H9 (cell line): ENCODE measurements at regions not wholly inside any gene's neighbourhood (a gene's known extent, or its start where the extent isn't known, plus 50 kb on each side); places are given as distances from the start of the nearest gene placed in this dataset.

ENCODE experiments used
- DNase-seq: peaks from one replicate; pipeline ENCODE4 v3.0.0-alpha.2; 2017
- H2AFZ ChIP-seq: one replicate; pipeline ENCODE4 v1.6.1; 2013; ENCODE audit warnings: mild to moderate bottlenecking, low read length, control low read depth, moderate library complexity
- H2AK5ac ChIP-seq: 2 replicates; pipeline ENCODE4 v1.6.1; 2013; ENCODE audit warnings: low read length, control low read depth, mixed read lengths; ENCODE audit not compliant: insufficient read length
- H2BK120ac ChIP-seq: one replicate; pipeline ENCODE4 v1.6.1; 2013; ENCODE audit warnings: low read depth, mild to moderate bottlenecking, low read length, control low read depth, inconsistent platforms; ENCODE audit not compliant: poor library complexity, severe bottlenecking
- H2BK12ac ChIP-seq: 2 replicates; pipeline ENCODE4 v1.6.1; 2013; ENCODE audit warnings: low read length, control low read depth, mixed read lengths, low read depth; ENCODE audit not compliant: insufficient read length
- H2BK15ac ChIP-seq: 2 replicates; pipeline ENCODE4 v1.6.1; 2013; ENCODE audit warnings: low read depth, low read length, control low read depth
- H2BK20ac ChIP-seq: one replicate; pipeline ENCODE4 v1.6.1; 2013; ENCODE audit warnings: low read depth, mild to moderate bottlenecking, low read length, control low read depth, inconsistent platforms; ENCODE audit not compliant: poor library complexity, severe bottlenecking
- H2BK5ac ChIP-seq: 2 replicates; pipeline ENCODE4 v1.6.1; 2013; ENCODE audit warnings: low read length, control low read depth, mixed read lengths; ENCODE audit not compliant: insufficient read length
- H3K14ac ChIP-seq: 2 replicates; pipeline ENCODE4 v1.6.1; 2013; ENCODE audit warnings: low read length, control low read depth; ENCODE audit not compliant: insufficient read depth
- H3K18ac ChIP-seq: 2 replicates; pipeline ENCODE4 v1.6.1; 2013; ENCODE audit warnings: low read depth, mild to moderate bottlenecking, mixed read lengths, low read length, control low read depth; ENCODE audit not compliant: insufficient read length
- H3K23ac ChIP-seq: 2 replicates; pipeline ENCODE4 v1.6.1; 2013; ENCODE audit warnings: low read length, control low read depth, mixed read lengths, low read depth; ENCODE audit not compliant: insufficient read length
- H3K23me2 ChIP-seq: 2 replicates; pipeline ENCODE4 v1.6.1; 2013; ENCODE audit warnings: low read depth, mild to moderate bottlenecking, mixed read lengths, low read length, control low read depth; ENCODE audit not compliant: insufficient read length, poor library complexity, severe bottlenecking
- H3K27ac ChIP-seq: 2 replicates; pipeline ENCODE4 v1.5.1; 2013; ENCODE audit warnings: low read length, control low read depth, mixed read lengths, low read depth; ENCODE audit not compliant: insufficient read length
- H3K27me3 ChIP-seq: 2 replicates; pipeline ENCODE4 v1.6.1; 2013; ENCODE audit warnings: low read length, control low read depth, inconsistent platforms; ENCODE audit not compliant: insufficient read depth
- H3K4ac ChIP-seq: 2 replicates; pipeline ENCODE4 v1.6.1; 2013; ENCODE audit warnings: low read depth, mild to moderate bottlenecking, control low read depth, inconsistent platforms, low read length, moderate library complexity
- H3K4me1 ChIP-seq: 2 replicates; pipeline ENCODE4 v1.6.1; 2013; ENCODE audit warnings: low read length, control low read depth, inconsistent platforms; ENCODE audit not compliant: insufficient read depth
- H3K4me2 ChIP-seq: 2 replicates; pipeline ENCODE4 v1.6.1; 2013; ENCODE audit warnings: low read length, control low read depth, mixed read lengths; ENCODE audit not compliant: insufficient read length, insufficient read depth
- H3K56ac ChIP-seq: 2 replicates; pipeline ENCODE4 v1.6.1; 2013; ENCODE audit warnings: low read depth, mild to moderate bottlenecking, mixed read lengths, low read length, control low read depth; ENCODE audit not compliant: insufficient read length
- H3K79me1 ChIP-seq: 2 replicates; pipeline ENCODE4 v1.6.1; 2013; ENCODE audit warnings: low read depth, mild to moderate bottlenecking, moderate library complexity, low read length, control low read depth, inconsistent platforms; ENCODE audit not compliant: insufficient read depth, poor library complexity, severe bottlenecking
- H3K79me2 ChIP-seq: 2 replicates; pipeline ENCODE4 v1.6.1; 2013; ENCODE audit warnings: low read length, control low read depth, inconsistent platforms; ENCODE audit not compliant: insufficient read depth
- H3K9ac ChIP-seq: 2 replicates; pipeline ENCODE4 v1.6.1; 2013; ENCODE audit warnings: low read length, control low read depth, mixed read lengths; ENCODE audit not compliant: insufficient read length; ENCODE audit errors: extremely low read depth
- H3K9me3 ChIP-seq: one replicate; pipeline ENCODE4 v1.6.1; 2013; ENCODE audit warnings: low read depth, low read length, inconsistent platforms; ENCODE audit not compliant: control insufficient read depth
- H3T11ph ChIP-seq: one replicate; pipeline ENCODE4 v1.6.1; 2013; ENCODE audit warnings: mild to moderate bottlenecking, low read length, control low read depth, inconsistent platforms
- H4K20me1 ChIP-seq: one replicate; pipeline ENCODE4 v1.6.1; 2013; ENCODE audit not compliant: control insufficient read depth, insufficient read length, insufficient read depth
- H4K5ac ChIP-seq: 2 replicates; pipeline ENCODE4 v1.6.1; 2013; ENCODE audit warnings: low read depth, mild to moderate bottlenecking, mixed read lengths, low read length, control low read depth; ENCODE audit not compliant: insufficient read length
- H4K8ac ChIP-seq: replicated peaks from 2 replicates; pipeline ENCODE4 v1.6.1; 2013; ENCODE audit warnings: low read length, control low read depth, mixed read lengths, low read depth; ENCODE audit not compliant: insufficient read length
- H4K91ac ChIP-seq: 2 replicates; pipeline ENCODE4 v1.6.1; 2013; ENCODE audit warnings: low read depth, mild to moderate bottlenecking, moderate library complexity, mixed read lengths, low read length, control low read depth; ENCODE audit not compliant: insufficient read length
- H3K27ac Mint-ChIP-seq, 3 experiments: 2 replicates in 2 of 3; 3 replicates in 1 of 3; pipeline ENCODE4 v1.8.0; 2020 to 2021; ENCODE audit warnings: mixed read lengths in 3 of 3, mild to moderate bottlenecking in 1 of 3, moderate library complexity in 1 of 3
- H3K27me3 Mint-ChIP-seq: 2 replicates; pipeline ENCODE4 v1.8.0; 2021; ENCODE audit warnings: low read depth, mild to moderate bottlenecking, moderate library complexity, mixed read lengths
- H3K36me3 Mint-ChIP-seq, 3 experiments: 2 replicates in 2 of 3; 3 replicates in 1 of 3; pipeline ENCODE4 v1.8.0; 2020 to 2021; ENCODE audit warnings: low read depth in 3 of 3, mixed read lengths in 3 of 3; ENCODE audit not compliant: insufficient read depth in 1 of 3
- H3K4me1 Mint-ChIP-seq, 2 experiments: 2 replicates each; pipeline ENCODE4 v1.8.0; 2020; ENCODE audit warnings: mixed read lengths in 2 of 2
- H3K4me3 Mint-ChIP-seq, 2 experiments: 2 replicates in 1 of 2; 3 replicates in 1 of 2; pipeline ENCODE4 v1.8.0; 2020 to 2021; ENCODE audit warnings: mild to moderate bottlenecking in 2 of 2, mixed read lengths in 2 of 2, moderate library complexity in 1 of 2
- H3K9me3 Mint-ChIP-seq, 2 experiments: 2 replicates in 1 of 2; 3 replicates in 1 of 2; pipeline ENCODE4 v1.8.0; 2020; ENCODE audit warnings: mild to moderate bottlenecking in 2 of 2, mixed read lengths in 2 of 2, moderate library complexity in 1 of 2
- WGBS: extraction: QIAGEN DNeasy Blood & Tissue Kit; methylation state at CpG from one replicate; pipeline ENCODE4 v1.1.7; 2013; ENCODE audit warnings: missing lambda C conversion rate, low lambda C conversion rate, mixed read lengths; ENCODE audit not compliant: insufficient read length; ENCODE audit errors: extremely low coverage; 5-methylcytosine and 5-hydroxymethylcytosine counted together
- TF ChIP-seq, protein P1 (sequence below): fragments of 200-600 bp; sonication (generic); conservative IDR thresholded peaks from 3 replicates; pipeline ENCODE4 v1.8.0; 2021; ENCODE audit warnings: antibody characterized with exemption, mild to moderate bottlenecking

- no peak overlapping the region for H3K4me2 ChIP-seq
- H2BK120ac ChIP-seq: no peak overlapping the region
- no peaks in the 10 kb centered on the region for H4K20me1 ChIP-seq
- no peak overlapping the region for H3K56ac ChIP-seq
- H4K8ac ChIP-seq: no peak overlapping the region
- WGBS: no CpG with 5 or more reads among the region's 4 CpGs
- H3T11ph ChIP-seq: no peak overlapping the region
- DNase-seq: no peak
- H2BK20ac ChIP-seq: no peak overlapping the region
- TF ChIP-seq, protein P1, sequence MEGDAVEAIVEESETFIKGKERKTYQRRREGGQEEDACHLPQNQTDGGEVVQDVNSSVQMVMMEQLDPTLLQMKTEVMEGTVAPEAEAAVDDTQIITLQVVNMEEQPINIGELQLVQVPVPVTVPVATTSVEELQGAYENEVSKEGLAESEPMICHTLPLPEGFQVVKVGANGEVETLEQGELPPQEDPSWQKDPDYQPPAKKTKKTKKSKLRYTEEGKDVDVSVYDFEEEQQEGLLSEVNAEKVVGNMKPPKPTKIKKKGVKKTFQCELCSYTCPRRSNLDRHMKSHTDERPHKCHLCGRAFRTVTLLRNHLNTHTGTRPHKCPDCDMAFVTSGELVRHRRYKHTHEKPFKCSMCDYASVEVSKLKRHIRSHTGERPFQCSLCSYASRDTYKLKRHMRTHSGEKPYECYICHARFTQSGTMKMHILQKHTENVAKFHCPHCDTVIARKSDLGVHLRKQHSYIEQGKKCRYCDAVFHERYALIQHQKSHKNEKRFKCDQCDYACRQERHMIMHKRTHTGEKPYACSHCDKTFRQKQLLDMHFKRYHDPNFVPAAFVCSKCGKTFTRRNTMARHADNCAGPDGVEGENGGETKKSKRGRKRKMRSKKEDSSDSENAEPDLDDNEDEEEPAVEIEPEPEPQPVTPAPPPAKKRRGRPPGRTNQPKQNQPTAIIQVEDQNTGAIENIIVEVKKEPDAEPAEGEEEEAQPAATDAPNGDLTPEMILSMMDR: no peak
- no peak overlapping the region for H3K9ac ChIP-seq
- Mint-ChIP-seq H3K9me3 (peaks cover 17 to 23% of the 10 kb centered on the region in 2 experiments; a peak in 4 of 5 replicates), H3K27ac (no peak overlapping the region), H3K36me3 (peaks cover 3 to 23% (median 13%) of the 10 kb centered on the region in 3 experiments), H3K4me1 (peaks cover 0 to 4% of the 10 kb centered on the region in 2 experiments; a peak in 1 of 4 replicates), H3K4me3 (no peak overlapping the region), H3K27me3 (peaks cover 2% of the 10 kb centered on the region; the same call in 1 of the 2 replicates)
- H3K4me1 ChIP-seq: no peaks in the 10 kb centered on the region; the same call in 1 of the 2 replicates
- H3K27ac ChIP-seq: no peak overlapping the region
- H3K23ac ChIP-seq: no peak overlapping the region
- H3K23me2 ChIP-seq: no peaks in the 10 kb centered on the region
- H2BK5ac ChIP-seq: no peak overlapping the region
- H4K5ac ChIP-seq: no peak overlapping the region
- H3K9me3 ChIP-seq: no peaks in the 10 kb centered on the region
- H2BK12ac ChIP-seq: no peak overlapping the region
- H3K14ac ChIP-seq: no peak overlapping the region
- H3K4ac ChIP-seq: no peak overlapping the region
- no peak overlapping the region for H2AK5ac ChIP-seq
- H3K18ac ChIP-seq: no peak overlapping the region
- H3K27me3 ChIP-seq: no peaks in the 10 kb centered on the region
- H4K91ac ChIP-seq: no peak overlapping the region
- H3K79me2 ChIP-seq: no peaks in the 10 kb centered on the region
- no peak overlapping the region for H2BK15ac ChIP-seq
- no peak overlapping the region for H2AFZ ChIP-seq
- no peaks in the 10 kb centered on the region for H3K79me1 ChIP-seq
Observed at GRCh38 chr3:30268288-30268687, 338.1 kb upstream of the TGFBR2 start.
